GM13976 (cell line): ENCODE measurements at regions not wholly inside any gene's neighbourhood (a gene's known extent, or its start where the extent isn't known, plus 50 kb on each side); places are given as distances from the start of the nearest gene placed in this dataset.

Experiments used
- DNase-seq: peaks from one replicate; pipeline ENCODE4 v3.0.0; 2012; ENCODE audit warnings: low spot score
- in situ Hi-C: fragments of 300-500 bp; cut with MboI; formaldehyde crosslinking; loops from one replicate; pipeline ENCODE4 v1.12.0; 2022; ENCODE audit warnings: low sequenced_read_pairs, mixed read lengths, inconsistent platforms; ENCODE audit not compliant: unreplicated experiment
- TF ChIP-seq, protein P1 (sequence below): IDR thresholded peaks from 2 replicates; pipeline ENCODE4 v1.5.1; 2012; ENCODE audit warnings: borderline replicate concordance, mild to moderate bottlenecking; ENCODE audit not compliant: insufficient read depth; ENCODE audit errors: extremely low read depth, missing control alignments, control extremely low read depth

DNA sequence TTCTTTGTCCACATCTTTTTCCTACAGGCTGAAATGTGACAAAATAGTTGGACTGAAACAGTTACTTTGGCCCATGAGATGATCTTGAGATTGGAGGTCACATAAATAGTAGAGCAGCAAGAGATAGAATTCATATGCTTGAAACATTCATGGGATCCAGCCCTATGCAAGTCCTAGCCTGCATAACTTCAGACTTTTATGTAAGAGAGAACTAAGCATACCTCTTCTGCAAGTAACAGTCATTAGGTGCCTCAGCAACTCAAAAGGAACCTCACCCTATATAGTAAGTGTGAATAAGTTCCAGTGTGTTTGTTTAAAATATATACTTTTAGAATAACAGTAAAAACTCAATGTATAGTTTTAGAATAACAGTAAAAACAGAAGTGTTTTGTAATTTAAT is 138.0 kb upstream of the P2RY1 start:
- in situ Hi-C loops, result no loop called here
- TF ChIP-seq, protein P1, sequence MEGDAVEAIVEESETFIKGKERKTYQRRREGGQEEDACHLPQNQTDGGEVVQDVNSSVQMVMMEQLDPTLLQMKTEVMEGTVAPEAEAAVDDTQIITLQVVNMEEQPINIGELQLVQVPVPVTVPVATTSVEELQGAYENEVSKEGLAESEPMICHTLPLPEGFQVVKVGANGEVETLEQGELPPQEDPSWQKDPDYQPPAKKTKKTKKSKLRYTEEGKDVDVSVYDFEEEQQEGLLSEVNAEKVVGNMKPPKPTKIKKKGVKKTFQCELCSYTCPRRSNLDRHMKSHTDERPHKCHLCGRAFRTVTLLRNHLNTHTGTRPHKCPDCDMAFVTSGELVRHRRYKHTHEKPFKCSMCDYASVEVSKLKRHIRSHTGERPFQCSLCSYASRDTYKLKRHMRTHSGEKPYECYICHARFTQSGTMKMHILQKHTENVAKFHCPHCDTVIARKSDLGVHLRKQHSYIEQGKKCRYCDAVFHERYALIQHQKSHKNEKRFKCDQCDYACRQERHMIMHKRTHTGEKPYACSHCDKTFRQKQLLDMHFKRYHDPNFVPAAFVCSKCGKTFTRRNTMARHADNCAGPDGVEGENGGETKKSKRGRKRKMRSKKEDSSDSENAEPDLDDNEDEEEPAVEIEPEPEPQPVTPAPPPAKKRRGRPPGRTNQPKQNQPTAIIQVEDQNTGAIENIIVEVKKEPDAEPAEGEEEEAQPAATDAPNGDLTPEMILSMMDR, result no peak
- no peak for DNase-seq

DNA sequence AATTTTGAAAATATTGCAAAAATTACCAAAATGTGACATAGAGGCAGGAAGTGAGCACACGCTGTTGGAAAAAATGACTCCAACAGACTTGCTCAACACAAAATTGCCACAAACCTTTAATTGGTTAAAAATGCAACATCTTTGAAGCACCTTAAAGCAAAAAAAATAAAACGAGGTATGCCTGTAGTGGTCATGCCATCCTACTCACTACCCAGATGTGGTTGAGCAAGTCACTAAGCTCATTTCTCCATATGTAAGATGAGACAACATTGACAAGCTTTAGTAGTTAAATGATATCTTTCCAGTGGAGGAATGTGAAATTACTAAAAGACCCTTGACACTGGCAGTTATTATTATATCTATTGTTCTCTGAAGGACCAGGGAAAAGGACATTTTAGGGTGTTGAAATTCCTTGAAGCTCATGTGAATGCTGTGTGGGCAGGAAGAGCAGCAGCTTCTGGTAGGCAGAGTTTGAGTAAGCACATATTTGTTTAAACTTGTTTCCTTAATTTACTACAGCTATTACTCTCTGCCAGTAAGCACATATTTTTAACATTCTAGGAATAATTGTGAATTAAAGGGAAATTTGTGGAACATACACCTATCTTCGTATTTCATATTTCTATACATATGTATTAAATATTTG is 131.6 kb upstream of the P2RY1 start:
- in situ Hi-C loops, result no loop called here
- TF ChIP-seq, protein P1, result no peak
- DNase-seq, result no peak

DNA sequence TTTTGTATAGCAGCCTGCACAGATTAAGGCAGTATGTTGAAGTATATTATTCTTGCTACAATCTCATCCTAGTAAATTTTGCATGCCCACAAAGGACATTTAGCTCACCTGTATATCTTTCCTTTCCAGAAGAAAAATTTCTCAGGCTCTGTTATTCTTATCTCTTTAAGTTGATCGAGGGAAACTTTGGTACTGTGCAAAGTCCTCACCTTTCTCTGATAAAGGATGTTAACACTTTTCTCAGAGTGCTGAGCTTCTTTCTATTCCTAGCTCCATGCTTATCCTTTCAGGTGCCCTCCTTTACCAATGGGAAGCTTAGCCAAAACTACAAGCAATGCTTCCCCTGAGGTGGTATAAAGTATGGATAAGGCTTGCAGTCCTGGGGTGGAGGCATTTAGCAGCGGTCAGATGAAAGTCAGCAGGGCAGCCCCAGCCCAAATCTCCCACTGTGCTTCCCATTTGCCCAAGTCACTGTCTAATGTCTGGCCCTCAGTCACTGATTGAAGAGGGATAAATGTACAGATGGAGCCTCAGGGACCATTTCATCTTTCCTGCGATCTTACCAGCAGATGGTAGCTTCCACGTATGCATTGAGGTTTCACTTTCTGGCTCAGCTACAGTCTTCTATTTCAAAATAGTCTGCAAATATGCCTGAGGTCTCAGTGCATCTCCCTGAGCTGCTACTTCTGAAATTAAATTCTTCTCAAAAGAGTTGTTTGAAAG is 127.8 kb upstream of the P2RY1 start:
- in situ Hi-C loops, result no loop called here
- TF ChIP-seq, protein P1, result no peak
- DNase-seq, result no peak

DNA sequence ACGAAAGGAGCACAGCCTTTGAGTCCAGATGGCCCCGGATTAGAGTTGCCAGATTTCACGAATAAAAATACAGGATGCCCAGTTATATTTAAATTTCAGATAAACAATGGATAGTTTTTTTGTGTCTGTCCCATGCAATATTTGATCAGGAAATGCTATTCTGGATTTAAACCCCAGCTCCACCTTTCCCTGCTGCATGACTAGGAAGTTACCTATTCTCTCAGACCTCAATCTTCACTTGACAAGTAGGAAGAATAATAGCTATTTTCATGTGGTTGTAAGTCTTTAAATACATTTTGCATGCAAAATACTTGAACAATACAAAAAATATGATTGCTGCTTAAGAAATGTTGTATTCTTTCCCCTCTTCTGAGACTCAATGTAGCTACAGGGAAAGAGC is 125.3 kb upstream of the P2RY1 start:
- in situ Hi-C loops, result no loop called here
- DNase-seq, result no peak
- TF ChIP-seq, protein P1, result no peak

- in situ Hi-C loops, result no loop called here
Measured at GRCh38 chr3:152710549-152710948, 124.4 kb upstream of the P2RY1 start.

DNA sequence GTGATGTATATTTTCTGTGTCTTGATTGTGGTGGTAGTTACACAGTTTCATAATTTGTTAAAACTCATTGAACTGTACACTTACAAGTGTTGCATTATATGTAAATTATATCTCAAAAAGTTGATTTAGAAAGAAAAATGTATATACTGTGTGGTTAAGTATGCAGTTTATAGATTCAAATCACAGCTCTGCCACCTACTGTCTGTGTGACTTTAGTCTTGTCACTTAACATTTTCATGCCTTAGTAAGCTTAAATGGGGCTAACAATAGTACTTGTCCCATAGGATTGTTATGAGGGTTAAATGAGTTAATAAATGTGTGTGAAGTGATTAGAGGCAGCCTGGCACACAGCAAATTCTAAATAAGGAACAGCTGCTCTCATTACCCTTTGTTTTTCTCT is 120.9 kb upstream of the P2RY1 start:
- DNase-seq, result no peak
- TF ChIP-seq, protein P1, result peak; percentile 10
- in situ Hi-C loops, result no loop called here

More at GRCh38 chr3:152710549-152710948, 124.4 kb upstream of the P2RY1 start:
- no peak for DNase-seq
- TF ChIP-seq, protein P1, result no peak
